HEK293 (cell line): ENCODE measurements at regions not wholly inside any gene's neighbourhood (a gene's known extent, or its start where the extent isn't known, plus 50 kb on each side); places are given as distances from the start of the nearest gene placed in this dataset.

Experiments used
- BCL11B ChIP-seq: fragments of 450-650 bp; formaldehyde crosslinking; IDR thresholded peaks from 2 replicates; pipeline ENCODE4 v1.5.1; 2016; ENCODE audit warnings: low read depth, missing biosample characterization, missing genetic modification characterization
- KLF8 ChIP-seq: fragments of 450-650 bp; formaldehyde crosslinking; IDR thresholded peaks from 2 replicates; pipeline ENCODE4 v1.5.1; 2016; ENCODE audit warnings: missing biosample characterization, missing genetic modification characterization
- OSR2 ChIP-seq: fragments of 450-650 bp; formaldehyde crosslinking; IDR thresholded peaks from 2 replicates; pipeline ENCODE4 v1.5.1; 2016; ENCODE audit warnings: missing biosample characterization, missing genetic modification characterization
- OVOL3 ChIP-seq: fragments of 450-650 bp; formaldehyde crosslinking; IDR thresholded peaks from 2 replicates; pipeline ENCODE4 v1.5.1; 2016; ENCODE audit warnings: missing biosample characterization, missing genetic modification characterization
- PRDM1 ChIP-seq: fragments of 450-650 bp; formaldehyde crosslinking; IDR thresholded peaks from 2 replicates; pipeline ENCODE4; 2016; ENCODE audit warnings: missing biosample characterization, missing genetic modification characterization
- SP3 ChIP-seq: fragments of 450-650 bp; formaldehyde crosslinking; IDR thresholded peaks from 2 replicates; pipeline ENCODE4 v1.5.1; 2016; ENCODE audit warnings: missing biosample characterization, missing genetic modification characterization
- SP7 ChIP-seq: fragments of 450-650 bp; formaldehyde crosslinking; IDR thresholded peaks from 2 replicates; pipeline ENCODE4 v1.5.1; 2016; ENCODE audit warnings: missing biosample characterization, missing genetic modification characterization
- ZEB2 ChIP-seq: fragments of 450-650 bp; formaldehyde crosslinking; IDR thresholded peaks from 2 replicates; pipeline ENCODE4 v1.5.1; 2016; ENCODE audit warnings: missing biosample characterization, missing genetic modification characterization
- ZNF16 ChIP-seq: fragments of 450-650 bp; formaldehyde crosslinking; IDR thresholded peaks from 2 replicates; pipeline ENCODE4 v1.5.1; 2016; ENCODE audit warnings: low read depth, missing biosample characterization, missing genetic modification characterization
- ZNF366 ChIP-seq: fragments of 450-650 bp; formaldehyde crosslinking; conservative IDR thresholded peaks from 2 replicates; pipeline ENCODE4 v1.5.1; 2016; ENCODE audit warnings: missing biosample characterization, missing genetic modification characterization
- ZNF37A ChIP-seq: fragments of 450-650 bp; IDR thresholded peaks from 2 replicates; pipeline ENCODE4 v1.5.1; 2018; ENCODE audit warnings: missing biosample characterization, missing genetic modification characterization
- ZNF394 ChIP-seq: fragments of 450-650 bp; formaldehyde crosslinking; IDR thresholded peaks from 2 replicates; pipeline ENCODE4 v1.5.1; 2016; ENCODE audit warnings: missing biosample characterization, missing genetic modification characterization, mild to moderate bottlenecking, moderate library complexity, borderline replicate concordance
- ZNF623 ChIP-seq: fragments of 450-650 bp; formaldehyde crosslinking; IDR thresholded peaks from 2 replicates; pipeline ENCODE4 v1.5.1; 2016; ENCODE audit warnings: missing biosample characterization, missing genetic modification characterization
- ZNF660 ChIP-seq: fragments of 450-650 bp; IDR thresholded peaks from 2 replicates; pipeline ENCODE4 v1.5.1; 2018; ENCODE audit warnings: missing biosample characterization, mild to moderate bottlenecking, missing genetic modification characterization
- TF ChIP-seq, protein P1 (sequence below): fragments of 450-650 bp; formaldehyde crosslinking; IDR thresholded peaks from 2 replicates; pipeline ENCODE4 v1.5.1; 2016; ENCODE audit warnings: missing biosample characterization, missing genetic modification characterization
- TF ChIP-seq, protein P2 (sequence below): fragments of 450-650 bp; formaldehyde crosslinking; IDR thresholded peaks from 2 replicates; pipeline ENCODE4 v1.5.1; 2016; ENCODE audit warnings: missing biosample characterization, missing genetic modification characterization
- TF ChIP-seq, protein P3 (sequence below): fragments of 450-650 bp; formaldehyde crosslinking; IDR thresholded peaks from 2 replicates; pipeline ENCODE4 v1.5.1; 2016; ENCODE audit warnings: missing biosample characterization, missing genetic modification characterization, borderline replicate concordance

DNA sequence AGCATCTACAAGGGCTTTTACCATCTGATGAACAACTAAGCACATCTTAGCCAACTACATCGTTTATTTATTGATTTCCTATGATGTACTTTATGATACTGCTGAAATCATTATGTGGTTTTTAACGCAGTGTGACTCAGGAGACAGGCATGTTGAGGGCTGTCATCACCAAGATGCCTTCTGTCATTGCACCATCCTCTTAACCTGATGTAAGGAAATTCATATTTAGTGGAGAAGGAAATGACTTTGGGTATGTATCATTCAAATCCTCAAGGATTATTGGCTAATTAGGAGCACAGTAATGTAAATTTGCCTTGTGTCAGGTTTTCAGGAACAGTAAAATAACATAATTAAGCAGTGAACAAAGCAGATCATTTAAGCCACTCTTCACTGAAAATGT is 138.5 kb upstream of the MGMT start (continued):
- peak; percentile 41; the same call in 1 of the 2 replicates for TF ChIP-seq OSR2 (tag by site-specific recombination)
- peak; percentile 61; the same call in 1 of the 2 replicates for TF ChIP-seq KLF8 (tag by site-specific recombination)
- no peak for TF ChIP-seq PRDM1 (tag by site-specific recombination)
- TF ChIP-seq SP3 (tag by site-specific recombination), result peak; percentile 46; the same call in 1 of the 2 replicates
- TF ChIP-seq, protein P1, sequence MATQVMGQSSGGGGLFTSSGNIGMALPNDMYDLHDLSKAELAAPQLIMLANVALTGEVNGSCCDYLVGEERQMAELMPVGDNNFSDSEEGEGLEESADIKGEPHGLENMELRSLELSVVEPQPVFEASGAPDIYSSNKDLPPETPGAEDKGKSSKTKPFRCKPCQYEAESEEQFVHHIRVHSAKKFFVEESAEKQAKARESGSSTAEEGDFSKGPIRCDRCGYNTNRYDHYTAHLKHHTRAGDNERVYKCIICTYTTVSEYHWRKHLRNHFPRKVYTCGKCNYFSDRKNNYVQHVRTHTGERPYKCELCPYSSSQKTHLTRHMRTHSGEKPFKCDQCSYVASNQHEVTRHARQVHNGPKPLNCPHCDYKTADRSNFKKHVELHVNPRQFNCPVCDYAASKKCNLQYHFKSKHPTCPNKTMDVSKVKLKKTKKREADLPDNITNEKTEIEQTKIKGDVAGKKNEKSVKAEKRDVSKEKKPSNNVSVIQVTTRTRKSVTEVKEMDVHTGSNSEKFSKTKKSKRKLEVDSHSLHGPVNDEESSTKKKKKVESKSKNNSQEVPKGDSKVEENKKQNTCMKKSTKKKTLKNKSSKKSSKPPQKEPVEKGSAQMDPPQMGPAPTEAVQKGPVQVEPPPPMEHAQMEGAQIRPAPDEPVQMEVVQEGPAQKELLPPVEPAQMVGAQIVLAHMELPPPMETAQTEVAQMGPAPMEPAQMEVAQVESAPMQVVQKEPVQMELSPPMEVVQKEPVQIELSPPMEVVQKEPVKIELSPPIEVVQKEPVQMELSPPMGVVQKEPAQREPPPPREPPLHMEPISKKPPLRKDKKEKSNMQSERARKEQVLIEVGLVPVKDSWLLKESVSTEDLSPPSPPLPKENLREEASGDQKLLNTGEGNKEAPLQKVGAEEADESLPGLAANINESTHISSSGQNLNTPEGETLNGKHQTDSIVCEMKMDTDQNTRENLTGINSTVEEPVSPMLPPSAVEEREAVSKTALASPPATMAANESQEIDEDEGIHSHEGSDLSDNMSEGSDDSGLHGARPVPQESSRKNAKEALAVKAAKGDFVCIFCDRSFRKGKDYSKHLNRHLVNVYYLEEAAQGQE (tag by site-specific recombination), result no peak
- TF ChIP-seq ZNF366 (tag by site-specific recombination), result peak; percentile 85
- no peak for TF ChIP-seq BCL11B (tag by site-specific recombination)
- TF ChIP-seq ZNF660 (tag by site-specific recombination), result no peak
- TF ChIP-seq, protein P2, sequence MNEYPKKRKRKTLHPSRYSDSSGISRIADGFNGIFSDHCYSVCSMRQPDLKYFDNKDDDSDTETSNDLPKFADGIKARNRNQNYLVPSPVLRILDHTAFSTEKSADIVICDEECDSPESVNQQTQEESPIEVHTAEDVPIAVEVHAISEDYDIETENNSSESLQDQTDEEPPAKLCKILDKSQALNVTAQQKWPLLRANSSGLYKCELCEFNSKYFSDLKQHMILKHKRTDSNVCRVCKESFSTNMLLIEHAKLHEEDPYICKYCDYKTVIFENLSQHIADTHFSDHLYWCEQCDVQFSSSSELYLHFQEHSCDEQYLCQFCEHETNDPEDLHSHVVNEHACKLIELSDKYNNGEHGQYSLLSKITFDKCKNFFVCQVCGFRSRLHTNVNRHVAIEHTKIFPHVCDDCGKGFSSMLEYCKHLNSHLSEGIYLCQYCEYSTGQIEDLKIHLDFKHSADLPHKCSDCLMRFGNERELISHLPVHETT (tag by site-specific recombination), result peak; percentile 91
- TF ChIP-seq OVOL3 (tag by site-specific recombination), result no peak
- peak; percentile 34; the same call in 1 of the 2 replicates for TF ChIP-seq ZNF394 (tag by site-specific recombination)
- TF ChIP-seq ZNF623, result no peak
- TF ChIP-seq SP7 (tag by site-specific recombination), result peak; percentile 62
- TF ChIP-seq ZEB2, result peak; percentile 89
- TF ChIP-seq ZNF16 (tag by site-specific recombination), result no peak
- TF ChIP-seq, protein P3, sequence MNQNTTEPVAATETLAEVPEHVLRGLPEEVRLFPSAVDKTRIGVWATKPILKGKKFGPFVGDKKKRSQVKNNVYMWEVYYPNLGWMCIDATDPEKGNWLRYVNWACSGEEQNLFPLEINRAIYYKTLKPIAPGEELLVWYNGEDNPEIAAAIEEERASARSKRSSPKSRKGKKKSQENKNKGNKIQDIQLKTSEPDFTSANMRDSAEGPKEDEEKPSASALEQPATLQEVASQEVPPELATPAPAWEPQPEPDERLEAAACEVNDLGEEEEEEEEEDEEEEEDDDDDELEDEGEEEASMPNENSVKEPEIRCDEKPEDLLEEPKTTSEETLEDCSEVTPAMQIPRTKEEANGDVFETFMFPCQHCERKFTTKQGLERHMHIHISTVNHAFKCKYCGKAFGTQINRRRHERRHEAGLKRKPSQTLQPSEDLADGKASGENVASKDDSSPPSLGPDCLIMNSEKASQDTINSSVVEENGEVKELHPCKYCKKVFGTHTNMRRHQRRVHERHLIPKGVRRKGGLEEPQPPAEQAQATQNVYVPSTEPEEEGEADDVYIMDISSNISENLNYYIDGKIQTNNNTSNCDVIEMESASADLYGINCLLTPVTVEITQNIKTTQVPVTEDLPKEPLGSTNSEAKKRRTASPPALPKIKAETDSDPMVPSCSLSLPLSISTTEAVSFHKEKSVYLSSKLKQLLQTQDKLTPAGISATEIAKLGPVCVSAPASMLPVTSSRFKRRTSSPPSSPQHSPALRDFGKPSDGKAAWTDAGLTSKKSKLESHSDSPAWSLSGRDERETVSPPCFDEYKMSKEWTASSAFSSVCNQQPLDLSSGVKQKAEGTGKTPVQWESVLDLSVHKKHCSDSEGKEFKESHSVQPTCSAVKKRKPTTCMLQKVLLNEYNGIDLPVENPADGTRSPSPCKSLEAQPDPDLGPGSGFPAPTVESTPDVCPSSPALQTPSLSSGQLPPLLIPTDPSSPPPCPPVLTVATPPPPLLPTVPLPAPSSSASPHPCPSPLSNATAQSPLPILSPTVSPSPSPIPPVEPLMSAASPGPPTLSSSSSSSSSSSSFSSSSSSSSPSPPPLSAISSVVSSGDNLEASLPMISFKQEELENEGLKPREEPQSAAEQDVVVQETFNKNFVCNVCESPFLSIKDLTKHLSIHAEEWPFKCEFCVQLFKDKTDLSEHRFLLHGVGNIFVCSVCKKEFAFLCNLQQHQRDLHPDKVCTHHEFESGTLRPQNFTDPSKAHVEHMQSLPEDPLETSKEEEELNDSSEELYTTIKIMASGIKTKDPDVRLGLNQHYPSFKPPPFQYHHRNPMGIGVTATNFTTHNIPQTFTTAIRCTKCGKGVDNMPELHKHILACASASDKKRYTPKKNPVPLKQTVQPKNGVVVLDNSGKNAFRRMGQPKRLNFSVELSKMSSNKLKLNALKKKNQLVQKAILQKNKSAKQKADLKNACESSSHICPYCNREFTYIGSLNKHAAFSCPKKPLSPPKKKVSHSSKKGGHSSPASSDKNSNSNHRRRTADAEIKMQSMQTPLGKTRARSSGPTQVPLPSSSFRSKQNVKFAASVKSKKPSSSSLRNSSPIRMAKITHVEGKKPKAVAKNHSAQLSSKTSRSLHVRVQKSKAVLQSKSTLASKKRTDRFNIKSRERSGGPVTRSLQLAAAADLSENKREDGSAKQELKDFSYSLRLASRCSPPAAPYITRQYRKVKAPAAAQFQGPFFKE (tag by site-specific recombination), result no peak
- no peak for TF ChIP-seq ZNF37A (tag by site-specific recombination)
